GM21737 (cell line): ENCODE measurements at regions not wholly inside any gene's neighbourhood (a gene's known extent, or its start where the extent isn't known, plus 50 kb on each side); places are given as distances from the start of the nearest gene placed in this dataset.
"Not testable (repeated sequence)": the region's sequence is repeated elsewhere in the genome, so short reads cannot be mapped to it uniquely, and the experiment has no call there.

Experiments used
- ATAC-seq: cut with Tn5 transposase; IDR thresholded peaks from one replicate; pipeline ENCODE4 v1.9.1; 2021; ENCODE audit warnings: mild to moderate bottlenecking, moderate library complexity; ENCODE audit not compliant: unreplicated experiment

DNA sequence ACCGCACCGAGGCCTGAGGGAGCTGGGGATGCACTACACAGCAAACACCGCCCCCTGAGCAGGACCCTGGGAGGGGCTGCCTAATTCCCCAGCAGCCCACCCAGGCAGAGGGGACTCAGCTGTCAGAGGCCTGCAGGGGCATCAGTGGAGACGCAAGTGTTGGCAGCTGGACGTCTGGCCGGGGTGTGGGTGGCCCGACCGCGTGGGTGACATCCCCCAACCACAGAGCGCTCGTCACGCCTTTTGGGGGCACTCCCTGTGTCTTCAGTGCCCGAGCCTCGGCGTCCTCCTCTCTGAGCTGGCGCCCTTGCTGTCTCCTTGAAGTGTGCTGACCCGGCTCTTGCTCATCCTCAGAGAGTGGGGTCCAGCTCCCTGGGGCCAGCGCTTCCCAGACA lies 150.2 kb downstream of the BRD1 start:
- no peak for ATAC-seq

DNA sequence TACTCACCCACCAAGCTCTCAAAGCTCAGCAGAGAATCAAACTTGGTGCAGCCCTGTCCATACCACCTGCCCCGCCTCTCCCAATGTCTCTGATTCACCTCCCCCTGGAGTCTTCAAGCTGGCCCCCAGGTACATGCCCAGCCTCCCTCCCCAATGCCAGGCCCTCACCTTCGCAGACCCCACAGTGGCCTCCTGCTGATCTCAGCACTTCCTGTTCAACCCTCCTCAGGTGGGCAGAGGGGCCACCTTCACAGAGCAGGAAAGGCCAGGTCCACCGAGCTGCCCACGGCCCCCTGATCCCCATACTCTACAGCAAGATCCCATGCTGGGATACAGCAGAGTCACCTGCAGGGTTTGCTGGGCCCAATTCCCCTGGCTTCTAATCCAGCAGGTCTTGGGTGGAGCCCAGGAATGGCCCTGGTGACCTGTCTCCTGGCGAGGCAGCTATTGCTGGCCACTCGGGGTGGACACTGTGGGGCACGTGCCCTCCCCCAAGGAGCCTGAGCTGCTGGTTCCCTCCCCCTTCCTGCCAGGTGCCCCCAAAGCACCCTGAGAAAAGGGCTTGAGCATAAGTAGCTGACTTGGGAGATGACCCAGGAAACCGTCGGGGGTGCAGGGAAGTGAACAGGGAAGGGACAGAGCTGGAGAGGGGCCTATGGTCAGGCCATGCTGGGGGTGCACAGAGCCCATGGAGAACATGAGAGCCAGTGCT lies 150.7 kb downstream of the BRD1 start:
- ATAC-seq: no peak

GRCh38 chr22:49676230-49676629 lies 151.4 kb downstream of the BRD1 start:
- ATAC-seq: no peak

DNA sequence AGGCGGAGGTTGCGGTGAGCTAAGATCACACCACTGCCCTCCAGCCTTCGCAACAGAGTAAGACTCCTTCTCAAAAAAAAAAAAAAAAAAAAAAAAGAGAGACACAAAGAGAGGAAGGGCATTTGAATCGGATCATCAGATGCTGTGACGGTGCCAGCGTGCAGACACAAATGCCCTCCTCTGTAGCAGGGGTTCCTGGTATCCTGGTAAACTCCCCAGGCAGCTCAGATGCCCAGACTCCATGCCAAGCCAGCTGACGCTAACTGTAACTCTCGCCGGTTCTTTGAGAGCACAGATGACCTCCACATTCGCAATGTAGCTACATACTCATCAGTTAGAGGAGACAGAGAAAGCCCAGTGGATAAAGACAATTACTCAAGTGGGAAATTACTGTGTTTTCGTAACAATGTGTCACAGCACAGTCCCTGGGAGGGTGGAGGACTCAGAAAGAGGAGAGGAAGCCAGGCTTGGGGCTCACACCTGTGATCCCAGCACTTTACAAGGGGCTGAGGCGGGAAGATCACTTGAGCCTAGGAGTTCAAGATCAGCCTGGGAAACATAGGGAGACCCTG lies 153.1 kb downstream of the BRD1 start:
- ATAC-seq: no peak

DNA sequence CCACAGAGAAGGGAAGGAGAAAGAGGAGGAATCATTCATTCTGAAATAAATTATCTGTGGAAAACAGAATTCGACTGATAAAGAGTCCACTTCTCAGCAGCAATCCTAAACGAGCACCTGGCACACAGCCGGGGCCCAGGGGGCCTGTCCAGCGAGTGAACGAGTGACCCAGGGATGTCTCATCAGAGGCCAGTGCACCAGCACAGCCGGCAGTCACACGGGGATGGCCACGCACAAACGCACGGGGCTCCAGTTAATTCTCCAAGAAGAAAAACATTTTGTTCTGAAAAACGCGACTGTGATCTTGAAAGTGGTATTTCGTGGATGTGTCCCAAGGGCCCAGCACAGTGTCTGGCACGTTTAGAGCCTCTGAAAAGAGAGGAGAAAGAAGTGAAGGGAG lies 154.6 kb downstream of the BRD1 start:
- no peak for ATAC-seq

DNA sequence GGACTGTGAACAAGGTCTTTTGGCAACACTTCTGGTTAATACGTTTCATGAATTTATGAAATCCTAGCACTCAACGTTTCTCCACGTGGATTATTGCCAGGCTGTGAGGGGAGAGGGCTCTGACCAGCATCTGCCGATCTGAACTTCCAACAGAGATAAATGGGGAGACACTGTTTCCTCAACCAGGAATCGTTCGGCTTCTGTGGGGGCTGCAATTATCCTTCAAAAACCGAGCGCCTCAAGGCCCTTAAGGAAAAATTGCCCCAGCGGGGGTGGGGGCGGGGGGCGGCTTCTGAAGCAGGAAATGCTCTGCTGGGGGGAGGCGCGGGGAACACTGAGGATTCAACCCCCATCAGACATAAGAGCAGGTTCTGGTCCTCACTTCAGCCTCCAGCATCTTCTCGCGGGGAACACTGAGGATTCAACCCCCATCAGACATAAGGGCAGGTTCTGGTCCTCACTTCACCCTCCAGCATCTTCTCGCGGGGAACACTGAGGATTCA lies 155.6 kb downstream of the BRD1 start:
- no peak for ATAC-seq

- ATAC-seq: no peak
Observed at GRCh38 chr22:49671331-49672013, 156.2 kb downstream of the BRD1 start.

DNA sequence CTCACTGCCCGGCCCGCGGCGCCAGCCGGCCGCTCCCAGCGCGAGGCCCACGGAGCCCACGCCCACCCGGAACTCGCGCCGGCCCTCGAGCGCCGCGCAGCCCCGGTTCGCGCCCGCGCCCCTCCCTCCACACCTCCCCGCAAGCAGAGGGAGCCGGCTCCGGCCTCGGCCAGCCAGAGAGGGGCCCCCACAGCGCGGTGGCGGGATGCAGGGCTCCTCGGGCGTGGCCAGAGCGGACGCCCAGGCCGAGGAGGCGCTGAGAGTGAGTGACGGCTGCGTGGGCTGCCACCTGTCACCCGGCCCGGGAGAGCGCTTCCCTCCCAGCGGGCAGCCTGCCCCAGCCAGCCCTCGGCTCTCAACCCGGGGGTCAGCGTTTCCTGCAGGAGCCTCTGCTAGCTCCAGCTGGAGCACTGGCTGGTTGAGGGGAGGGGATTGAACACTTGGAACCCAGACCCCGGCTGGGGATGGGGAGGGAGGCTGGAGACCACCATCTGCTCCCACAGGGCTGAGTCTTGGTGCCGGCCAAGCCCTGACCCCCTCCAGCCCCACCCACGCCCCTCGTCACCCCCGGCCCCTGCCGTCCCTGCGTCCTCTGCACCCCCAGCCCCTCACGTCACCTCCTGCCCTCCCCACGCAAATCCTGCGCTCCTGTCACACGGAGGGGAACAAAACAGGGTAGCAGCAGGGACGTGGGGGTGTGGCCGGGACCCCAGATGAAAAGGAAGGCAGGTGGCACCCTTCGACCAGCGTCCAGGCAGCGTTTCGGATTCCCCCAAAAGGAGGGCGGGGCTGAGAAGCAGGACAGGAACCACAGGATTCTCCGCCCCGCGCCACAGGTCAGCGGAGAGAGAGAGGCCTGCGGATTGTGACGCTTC lies 157.0 kb downstream of the BRD1 start:
- ATAC-seq: no peak

- not testable (repeated sequence) for ATAC-seq
Observed at GRCh38 chr22:49669969-49670455, 157.7 kb downstream of the BRD1 start.

DNA sequence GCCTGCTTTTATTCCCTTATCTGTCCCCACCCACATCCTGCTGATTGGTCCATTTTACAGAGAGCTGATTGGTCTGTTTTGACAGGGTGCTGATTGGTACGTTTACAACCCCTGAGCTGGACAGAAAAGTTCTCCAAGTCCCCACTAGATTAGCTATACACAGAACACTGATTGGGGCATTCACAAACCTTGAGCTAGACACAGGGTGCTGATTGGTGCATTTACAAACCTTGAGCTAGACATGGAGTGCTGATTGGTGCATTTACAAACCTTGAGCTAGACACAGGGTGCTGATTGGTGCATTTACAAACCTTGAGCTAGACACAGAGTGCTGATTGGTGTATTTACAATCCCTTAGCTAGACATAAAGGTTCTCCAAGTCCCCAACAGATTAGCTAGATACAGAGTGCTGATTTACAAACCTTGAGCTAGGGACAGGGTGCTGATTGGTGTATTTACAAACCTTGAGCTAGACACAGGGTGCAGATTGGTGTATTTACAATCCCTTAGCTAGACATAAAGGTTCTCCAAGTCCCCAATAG lies 158.2 kb downstream of the BRD1 start:
- ATAC-seq: not testable (repeated sequence)

GRCh38 chr22:49668402-49668801 lies 159.3 kb downstream of the BRD1 start:
- no peak for ATAC-seq

- ATAC-seq: no peak
Observed at GRCh38 chr22:49667236-49667635, 160.4 kb downstream of the BRD1 start.

DNA sequence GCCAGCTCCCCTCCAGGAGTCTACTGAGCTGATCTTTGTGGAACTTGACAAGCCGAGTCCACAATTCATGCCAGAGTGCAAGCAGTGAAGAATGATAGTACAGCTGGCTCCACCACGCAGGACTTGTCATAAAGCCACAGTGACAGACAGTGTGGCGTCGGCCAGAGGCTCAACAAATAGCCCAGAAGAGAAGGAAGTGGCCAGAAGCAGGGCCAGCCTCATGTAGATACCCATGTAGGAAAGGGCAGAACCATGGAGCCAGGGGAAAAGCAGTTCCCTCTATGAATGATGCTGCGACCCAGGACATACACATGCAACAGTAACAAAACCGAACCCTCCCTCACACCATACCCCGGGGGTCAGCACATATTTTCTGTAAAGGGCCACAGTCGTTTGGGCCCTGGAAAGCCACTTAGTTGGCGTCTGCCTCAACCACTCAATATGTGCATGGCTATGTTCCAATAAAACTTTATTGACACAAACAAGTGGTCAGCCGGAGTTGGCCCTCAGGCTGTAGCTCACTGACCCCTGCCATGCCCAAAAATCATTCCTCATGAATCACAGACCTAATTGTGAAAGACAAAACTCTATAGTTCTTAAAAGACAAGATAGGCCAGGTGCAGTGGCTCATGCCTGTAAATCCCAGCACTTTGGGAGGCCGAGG lies 161.4 kb downstream of the BRD1 start:
- no peak for ATAC-seq

- ATAC-seq: no peak
Observed at GRCh38 chr22:49664891-49665290, 162.8 kb downstream of the BRD1 start.

DNA sequence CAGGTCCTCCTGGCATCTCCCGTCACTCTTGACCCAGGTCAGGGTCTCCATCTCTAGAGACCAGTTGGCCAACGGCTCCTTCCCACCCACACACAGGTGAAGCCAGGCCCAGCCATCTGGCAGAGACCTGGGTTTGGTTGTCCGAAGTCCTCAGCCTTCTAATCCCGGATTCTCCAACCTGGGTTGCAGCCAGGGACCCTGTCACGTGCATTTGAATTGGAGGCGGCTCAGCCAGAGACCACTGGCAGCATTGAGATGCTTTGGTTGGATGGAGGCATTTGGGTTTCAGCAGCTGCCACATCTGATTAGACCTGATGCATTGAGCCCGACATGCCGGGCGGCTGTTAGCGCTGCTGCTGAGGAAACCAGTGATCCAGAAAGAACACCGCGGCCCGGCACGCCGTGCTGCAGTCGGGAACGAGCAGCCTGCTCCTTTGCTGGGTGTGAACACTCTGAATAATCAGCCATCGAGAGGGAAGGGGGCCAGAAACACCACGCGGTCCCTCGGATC lies 163.2 kb downstream of the BRD1 start:
- no peak for ATAC-seq

GRCh38 chr22:49663823-49664222 lies 163.8 kb downstream of the BRD1 start:
- no peak for ATAC-seq

- ATAC-seq: no peak
Observed at GRCh38 chr22:49663311-49663711, 164.4 kb downstream of the BRD1 start.

DNA sequence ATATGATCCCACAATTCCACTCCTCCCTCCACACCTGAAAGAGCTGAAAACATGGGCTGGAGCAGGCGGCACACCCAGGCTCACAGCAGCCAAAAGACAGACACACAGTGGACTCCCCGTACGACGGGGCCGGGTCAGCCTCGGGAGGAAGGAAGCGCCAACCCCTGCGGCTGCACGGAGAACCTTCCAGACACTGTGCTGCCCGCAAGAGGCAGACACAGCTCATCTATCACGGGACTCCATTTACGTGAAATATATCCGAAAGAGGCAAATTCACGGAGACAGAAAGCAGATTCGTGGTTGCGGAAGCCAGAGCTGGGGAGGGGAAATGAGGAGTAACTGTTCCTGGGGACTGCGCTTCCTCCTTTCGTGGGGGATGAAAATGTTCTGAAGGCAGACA lies 165.0 kb downstream of the BRD1 start:
- no peak for ATAC-seq

- ATAC-seq: no peak
Observed at GRCh38 chr22:49660794-49661781, 166.6 kb downstream of the BRD1 start.
